ENCODE measurements at regions not wholly inside any gene's neighbourhood (a gene's known extent, or its start where the extent isn't known, plus 50 kb on each side); places are given as distances from the start of the nearest gene placed in this dataset.

DNA sequence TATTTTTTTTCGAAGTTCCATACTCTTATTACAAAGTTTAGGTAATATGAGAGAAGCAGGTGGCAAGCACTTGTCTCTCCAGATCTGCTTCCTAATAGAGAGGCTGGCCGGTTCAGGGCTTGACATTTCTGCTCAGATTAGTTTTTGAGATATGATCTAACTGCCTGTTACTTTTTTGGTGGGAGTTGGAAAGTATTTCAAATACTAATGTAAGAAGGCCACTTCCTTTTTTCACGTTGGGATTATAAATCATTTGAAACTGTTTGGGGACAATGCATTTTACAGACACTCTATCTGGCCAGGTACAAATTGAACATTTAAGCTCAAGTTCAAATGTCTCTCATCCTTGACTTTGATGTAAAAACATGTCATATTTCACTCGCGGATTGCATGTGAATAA is 222.1 kb upstream of the SULF2 start:
- Histone ChIP-seq H3K36me3 (ENCODE audit: control insufficient read depth in 3 of 3, insufficient read depth in 3 of 3, low read length in 3 of 3) (no peaks in the 10 kb centered on the region), H3K4me1 (ENCODE audit: control insufficient read depth in 3 of 3, insufficient read depth in 3 of 3, low read length in 3 of 3) (peaks cover 0 to 3% (median 0%) of the 10 kb centered on the region in 3 donors)

DNA sequence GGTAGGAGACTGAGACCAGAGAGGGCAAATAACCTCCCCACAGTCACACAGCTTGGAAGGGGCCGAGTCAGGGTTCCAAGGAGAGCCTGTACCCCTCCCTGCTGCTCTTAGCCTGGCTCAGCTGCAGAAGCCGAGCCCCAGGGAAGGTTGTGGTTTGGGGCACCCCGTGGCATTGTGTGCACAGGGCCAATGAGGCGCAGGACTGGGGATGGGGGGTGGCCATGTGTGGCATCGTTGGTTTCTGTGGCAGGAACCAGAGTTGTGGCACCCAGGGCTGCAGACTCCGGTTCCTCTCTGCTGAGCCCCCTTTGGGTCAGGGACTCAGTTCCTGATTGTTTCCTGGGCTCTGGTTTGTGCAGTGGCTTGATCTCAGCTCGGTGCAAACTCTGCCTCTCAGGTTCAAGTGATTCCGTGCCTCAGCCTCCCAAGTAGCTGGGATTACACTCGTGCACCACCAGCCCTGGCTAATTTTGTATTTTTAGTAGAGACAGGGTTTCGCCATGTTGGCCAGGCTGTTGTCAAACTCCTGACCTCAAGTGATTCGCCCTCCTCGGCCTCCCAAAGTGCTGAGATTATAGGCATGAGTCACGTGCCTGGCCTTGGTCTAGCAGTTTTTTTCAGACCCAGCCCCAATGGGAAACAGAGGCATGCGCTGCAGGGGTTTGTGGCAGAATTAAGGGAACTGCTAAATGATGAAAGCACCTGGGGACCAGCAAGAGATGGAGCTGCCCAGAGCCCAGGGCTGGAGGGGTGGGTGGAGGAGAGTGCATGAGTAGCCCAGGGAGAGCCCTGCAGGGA is 221.0 kb upstream of the SULF2 start:
- no peak overlapping the region for H3K27ac ChIP-seq (ENCODE audit: low read depth, low read length)

More for the DNA sequence above, 222.1 kb upstream of the SULF2 start:
- Histone ChIP-seq H3K27me3 (ENCODE audit: control insufficient read depth in 3 of 3, insufficient read depth in 3 of 3, low read length in 3 of 3) (peaks cover 3 to 8% (median 7%) of the 10 kb centered on the region in 3 donors), H3K9me3 (ENCODE audit: control insufficient read depth in 3 of 3, low read length in 3 of 3) (peaks cover 0 to 4% (median 0%) of the 10 kb centered on the region in 3 donors), H3K9ac (ENCODE audit: low read depth in 1 of 3, low read length in 3 of 3) (no peak overlapping the region), H3K4me3 (ENCODE audit: low read length in 3 of 3) (no peak overlapping the region), H3K27ac (ENCODE audit: low read depth, low read length) (no peak overlapping the region)

DNA sequence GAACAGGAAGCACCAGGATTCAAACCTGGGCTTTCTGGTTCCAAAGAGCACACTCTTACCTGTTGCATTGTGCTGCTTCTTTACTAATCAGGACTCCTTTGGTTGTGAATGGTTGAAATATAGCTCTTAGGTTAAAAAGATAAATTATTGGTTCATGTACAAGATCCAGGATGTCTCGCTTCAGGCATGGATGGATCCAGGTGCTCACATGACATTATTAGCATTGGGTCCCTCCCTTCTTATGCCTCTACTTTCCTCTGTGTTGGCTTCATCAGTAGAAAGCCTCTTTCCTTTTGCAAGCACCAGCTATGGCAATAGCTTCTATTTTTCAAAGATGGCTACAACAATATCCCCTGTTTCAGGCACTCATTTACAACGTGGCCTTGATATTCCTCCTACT is 217.7 kb upstream of the SULF2 start:
- Histone ChIP-seq H3K4me3 (ENCODE audit: low read length in 3 of 3) (no peak overlapping the region), H3K36me3 (ENCODE audit: control insufficient read depth in 3 of 3, insufficient read depth in 3 of 3, low read length in 3 of 3) (no peaks in the 10 kb centered on the region), H3K9me3 (ENCODE audit: control insufficient read depth in 3 of 3, low read length in 3 of 3) (peaks cover 0 to 4% (median 0%) of the 10 kb centered on the region in 3 donors), H3K4me1 (ENCODE audit: control insufficient read depth in 3 of 3, insufficient read depth in 3 of 3, low read length in 3 of 3) (no peaks in the 10 kb centered on the region), H3K9ac (ENCODE audit: low read depth in 1 of 3, low read length in 3 of 3) (no peak overlapping the region), H3K27ac (ENCODE audit: low read depth, low read length) (no peak overlapping the region), H3K27me3 (ENCODE audit: control insufficient read depth in 3 of 3, insufficient read depth in 3 of 3, low read length in 3 of 3) (peaks cover under 1 to 9% (median 8%) of the 10 kb centered on the region in 3 donors)

More for the DNA sequence above, 221.0 kb upstream of the SULF2 start:
- Histone ChIP-seq H3K9ac (ENCODE audit: low read depth in 1 of 3, low read length in 3 of 3) (no peak overlapping the region), H3K4me1 (ENCODE audit: control insufficient read depth in 3 of 3, insufficient read depth in 3 of 3, low read length in 3 of 3) (peaks cover 0 to 3% (median 0%) of the 10 kb centered on the region in 3 donors), H3K27me3 (ENCODE audit: control insufficient read depth in 3 of 3, insufficient read depth in 3 of 3, low read length in 3 of 3) (peaks cover 3 to 8% (median 7%) of the 10 kb centered on the region in 3 donors), H3K9me3 (ENCODE audit: control insufficient read depth in 3 of 3, low read length in 3 of 3) (peaks cover 0 to 4% (median 0%) of the 10 kb centered on the region in 3 donors), H3K36me3 (ENCODE audit: control insufficient read depth in 3 of 3, insufficient read depth in 3 of 3, low read length in 3 of 3) (no peaks in the 10 kb centered on the region), H3K4me3 (ENCODE audit: low read length in 3 of 3) (no peak overlapping the region)

DNA sequence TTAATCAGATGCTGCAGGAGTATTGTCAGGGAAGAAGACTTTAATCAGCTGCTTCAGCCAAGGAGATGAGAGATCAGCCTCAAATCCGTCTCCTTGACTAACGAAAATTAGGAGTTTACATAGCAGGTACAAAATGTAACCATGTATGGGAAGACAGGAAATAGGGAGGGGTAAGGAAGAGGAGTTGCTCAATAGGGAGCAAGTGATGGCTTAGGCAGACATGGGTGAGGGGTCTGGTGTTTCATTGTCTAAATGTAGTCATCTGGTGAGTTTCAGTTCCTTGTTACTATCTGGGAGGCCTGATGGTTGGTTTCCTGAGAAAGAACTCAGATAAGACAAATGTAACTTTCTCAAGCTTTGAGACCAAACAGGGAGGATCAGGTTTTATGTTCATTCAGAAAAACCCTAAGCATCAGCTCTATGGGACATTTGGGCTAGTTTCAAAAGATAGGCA is 217.3 kb upstream of the SULF2 start:
- Histone ChIP-seq H3K4me3 (ENCODE audit: low read length in 3 of 3) (no peak overlapping the region), H3K9me3 (ENCODE audit: control insufficient read depth in 3 of 3, low read length in 3 of 3) (peaks cover 0 to 4% (median 0%) of the 10 kb centered on the region in 3 donors), H3K27ac (ENCODE audit: low read depth, low read length) (no peak overlapping the region), H3K36me3 (ENCODE audit: control insufficient read depth in 3 of 3, insufficient read depth in 3 of 3, low read length in 3 of 3) (no peaks in the 10 kb centered on the region), H3K9ac (ENCODE audit: low read depth in 1 of 3, low read length in 3 of 3) (no peak overlapping the region), H3K4me1 (ENCODE audit: control insufficient read depth in 3 of 3, insufficient read depth in 3 of 3, low read length in 3 of 3) (no peaks in the 10 kb centered on the region), H3K27me3 (ENCODE audit: control insufficient read depth in 3 of 3, insufficient read depth in 3 of 3, low read length in 3 of 3) (peaks cover 0 to 9% (median 8%) of the 10 kb centered on the region in 3 donors)

DNA sequence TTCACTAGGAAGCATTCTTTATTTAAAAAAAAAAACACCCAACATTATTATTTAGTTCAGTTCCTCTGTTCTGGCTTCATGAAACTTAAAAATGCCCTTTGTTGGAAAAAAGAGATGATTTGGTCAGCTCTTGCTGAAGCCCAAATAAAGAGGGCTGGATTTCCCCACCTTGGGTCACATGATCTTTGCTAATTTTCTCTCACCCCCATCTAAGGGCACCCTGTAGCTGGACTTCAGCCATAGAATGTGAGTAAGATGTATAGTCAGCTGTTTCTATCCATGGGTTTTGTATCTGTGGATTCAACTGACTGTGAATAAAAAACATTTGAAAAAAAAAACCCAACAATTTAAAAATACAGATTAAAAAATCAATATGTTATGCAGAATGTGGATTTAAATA is 213.9 kb upstream of the SULF2 start:
- H3K36me3 ChIP-seq (ENCODE audit: control insufficient read depth in 3 of 3, insufficient read depth in 3 of 3, low read length in 3 of 3) = no peaks in the 10 kb centered on the region
- H3K9ac ChIP-seq (ENCODE audit: low read depth in 1 of 3, low read length in 3 of 3) = no peak overlapping the region
- H3K4me1 ChIP-seq (ENCODE audit: control insufficient read depth in 3 of 3, insufficient read depth in 3 of 3, low read length in 3 of 3) = no peaks in the 10 kb centered on the region
- no peak overlapping the region for H3K27ac ChIP-seq (ENCODE audit: low read depth, low read length)
- peaks cover 0 to 4% (median 0%) of the 10 kb centered on the region in 3 donors for H3K9me3 ChIP-seq (ENCODE audit: control insufficient read depth in 3 of 3, low read length in 3 of 3)
- peaks cover 0 to 4% (median 0%) of the 10 kb centered on the region in 3 donors for H3K27me3 ChIP-seq (ENCODE audit: control insufficient read depth in 3 of 3, insufficient read depth in 3 of 3, low read length in 3 of 3)
- H3K4me3 ChIP-seq (ENCODE audit: low read length in 3 of 3) = no peak overlapping the region

DNA sequence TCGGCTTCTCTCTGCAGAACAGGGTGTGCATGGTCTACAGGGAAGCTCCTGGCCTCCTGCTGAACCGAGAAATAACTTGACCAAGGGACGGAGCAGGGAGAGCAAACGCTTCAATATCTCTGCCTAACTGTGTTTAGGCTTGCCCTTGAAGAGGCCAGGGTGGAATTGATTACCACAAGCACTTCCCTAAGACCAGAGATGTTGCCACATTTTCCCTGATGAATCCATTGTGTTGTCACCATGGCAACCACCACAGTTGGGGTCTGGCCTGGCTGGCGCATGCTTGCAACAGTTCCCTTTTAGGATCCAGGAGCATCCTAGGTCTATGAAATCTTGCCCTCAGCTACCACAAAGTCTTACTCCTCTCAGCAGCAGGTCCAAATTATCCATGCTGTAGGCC is 213.5 kb upstream of the SULF2 start:
- Histone ChIP-seq H3K9me3 (ENCODE audit: control insufficient read depth in 3 of 3, low read length in 3 of 3) (peaks cover 0 to 4% (median 0%) of the 10 kb centered on the region in 3 donors), H3K36me3 (ENCODE audit: control insufficient read depth in 3 of 3, insufficient read depth in 3 of 3, low read length in 3 of 3) (no peaks in the 10 kb centered on the region), H3K27me3 (ENCODE audit: control insufficient read depth in 3 of 3, insufficient read depth in 3 of 3, low read length in 3 of 3) (peaks cover 0 to 2% (median 0%) of the 10 kb centered on the region in 3 donors), H3K4me1 (ENCODE audit: control insufficient read depth in 3 of 3, insufficient read depth in 3 of 3, low read length in 3 of 3) (no peaks in the 10 kb centered on the region), H3K9ac (ENCODE audit: low read depth in 1 of 3, low read length in 3 of 3) (no peak overlapping the region), H3K4me3 (ENCODE audit: low read length in 3 of 3) (no peak overlapping the region), H3K27ac (ENCODE audit: low read depth, low read length) (no peak overlapping the region)

DNA sequence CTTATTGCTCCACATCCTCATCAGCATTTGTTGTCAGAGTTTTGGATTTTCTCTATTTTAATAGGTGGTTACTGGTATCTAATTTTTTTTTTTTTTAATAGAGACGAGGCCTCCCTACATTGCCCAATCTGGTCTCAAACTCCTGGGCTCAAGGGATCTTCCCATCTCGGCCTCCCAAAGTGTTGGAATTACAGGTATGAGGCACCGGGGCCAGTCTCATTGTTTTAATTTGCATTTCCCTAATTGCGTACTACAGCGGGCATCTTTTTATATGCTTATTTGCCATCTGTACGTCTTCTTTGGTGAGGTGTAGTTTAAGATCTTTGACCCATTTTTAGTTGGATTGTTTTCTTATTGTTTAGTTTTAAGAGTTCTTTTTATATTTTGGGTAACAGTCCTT is 210.4 kb upstream of the SULF2 start:
- Histone ChIP-seq H3K4me3 (ENCODE audit: low read length in 3 of 3) (no peak overlapping the region), H3K9ac (ENCODE audit: low read depth in 1 of 3, low read length in 3 of 3) (no peak overlapping the region), H3K27me3 (ENCODE audit: control insufficient read depth in 3 of 3, insufficient read depth in 3 of 3, low read length in 3 of 3) (peaks cover 0 to 4% (median 3%) of the 10 kb centered on the region in 3 donors), H3K27ac (ENCODE audit: low read depth, low read length) (no peak overlapping the region), H3K36me3 (ENCODE audit: control insufficient read depth in 3 of 3, insufficient read depth in 3 of 3, low read length in 3 of 3) (no peaks in the 10 kb centered on the region), H3K4me1 (ENCODE audit: control insufficient read depth in 3 of 3, insufficient read depth in 3 of 3, low read length in 3 of 3) (no peaks in the 10 kb centered on the region), H3K9me3 (ENCODE audit: control insufficient read depth in 3 of 3, low read length in 3 of 3) (peaks cover 0 to 4% (median 0%) of the 10 kb centered on the region in 3 donors)

DNA sequence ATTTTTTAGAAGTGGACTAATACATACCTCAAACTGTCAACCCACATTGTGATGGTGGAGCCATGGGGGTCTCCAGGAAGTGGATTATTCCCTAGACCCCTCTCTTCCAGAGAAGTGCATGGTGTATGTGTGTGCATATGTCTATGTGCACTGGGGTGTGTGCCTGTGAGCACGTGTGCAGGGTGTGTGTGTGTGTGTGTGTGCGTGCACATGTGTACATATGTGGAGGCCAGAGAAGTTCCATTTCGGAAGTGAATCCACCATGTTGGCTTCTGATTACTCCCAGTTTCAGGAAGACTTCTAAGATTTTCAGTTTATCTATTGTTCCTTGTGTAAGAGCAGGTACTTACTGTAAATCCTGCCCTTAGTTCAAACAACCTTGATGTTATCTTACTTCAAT is 208.5 kb upstream of the SULF2 start:
- no peak overlapping the region for H3K9ac ChIP-seq (ENCODE audit: low read depth in 1 of 3, low read length in 3 of 3)
- H3K9me3 ChIP-seq (ENCODE audit: control insufficient read depth in 3 of 3, low read length in 3 of 3) = peaks cover 0 to 4% (median 0%) of the 10 kb centered on the region in 3 donors
- H3K4me1 ChIP-seq (ENCODE audit: control insufficient read depth in 3 of 3, insufficient read depth in 3 of 3, low read length in 3 of 3) = no peaks in the 10 kb centered on the region
- peaks cover 0 to 9% (median 3%) of the 10 kb centered on the region in 3 donors for H3K27me3 ChIP-seq (ENCODE audit: control insufficient read depth in 3 of 3, insufficient read depth in 3 of 3, low read length in 3 of 3)
- no peaks in the 10 kb centered on the region for H3K36me3 ChIP-seq (ENCODE audit: control insufficient read depth in 3 of 3, insufficient read depth in 3 of 3, low read length in 3 of 3)
- H3K4me3 ChIP-seq (ENCODE audit: low read length in 3 of 3) = no peak overlapping the region
- no peak overlapping the region for H3K27ac ChIP-seq (ENCODE audit: low read depth, low read length)

DNA sequence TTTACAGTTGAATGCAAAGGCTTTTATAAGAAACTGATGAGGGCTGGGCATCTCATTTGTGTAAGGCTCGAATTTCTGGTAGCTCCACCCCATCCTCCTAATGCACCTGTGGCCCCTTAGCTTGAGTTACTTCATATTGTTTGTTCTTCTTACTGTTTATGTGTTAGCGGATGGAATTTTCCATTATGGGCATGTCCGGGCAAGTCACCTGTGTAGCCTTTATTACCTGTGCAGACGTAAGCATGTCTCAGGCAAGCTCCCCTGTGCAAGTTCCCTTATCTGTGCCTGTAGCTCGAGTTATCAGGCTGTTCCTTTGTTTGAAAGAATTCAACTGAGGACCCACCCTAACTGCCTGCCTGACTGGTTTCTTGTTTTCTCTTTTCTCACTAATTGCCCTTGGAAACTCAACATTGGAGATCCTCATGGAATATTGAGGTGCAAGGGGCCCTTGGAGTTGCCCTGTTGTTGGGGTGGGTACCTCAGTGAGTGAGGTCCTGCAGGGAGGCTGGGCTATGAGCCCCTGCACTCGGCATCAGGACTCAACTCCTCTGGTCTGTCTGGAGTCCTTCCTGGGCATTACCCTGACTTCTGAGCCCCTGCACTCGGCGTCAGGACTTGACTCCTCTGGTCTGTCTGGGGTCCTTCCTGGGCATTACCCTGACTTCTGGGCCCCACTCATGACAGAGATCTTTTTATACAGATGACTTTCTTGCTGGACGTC is 207.9 kb upstream of the SULF2 start:
- no peak overlapping the region for H3K4me3 ChIP-seq (ENCODE audit: low read length in 3 of 3)
- H3K4me1 ChIP-seq (ENCODE audit: control insufficient read depth in 3 of 3, insufficient read depth in 3 of 3, low read length in 3 of 3) = no peaks in the 10 kb centered on the region
- no peak overlapping the region for H3K27ac ChIP-seq (ENCODE audit: low read depth, low read length)
- no peaks in the 10 kb centered on the region for H3K36me3 ChIP-seq (ENCODE audit: control insufficient read depth in 3 of 3, insufficient read depth in 3 of 3, low read length in 3 of 3)
- H3K27me3 ChIP-seq (ENCODE audit: control insufficient read depth in 3 of 3, insufficient read depth in 3 of 3, low read length in 3 of 3) = peaks cover 0 to 9% (median 3%) of the 10 kb centered on the region in 3 donors
- peaks cover 0 to 4% (median 0%) of the 10 kb centered on the region in 3 donors for H3K9me3 ChIP-seq (ENCODE audit: control insufficient read depth in 3 of 3, low read length in 3 of 3)
- H3K9ac ChIP-seq (ENCODE audit: low read depth in 1 of 3, low read length in 3 of 3) = no peak overlapping the region
